KMS-11 (cell line): ENCODE measurements at regions not wholly inside any gene's neighbourhood (a gene's known extent, or its start where the extent isn't known, plus 50 kb on each side); places are given as distances from the start of the nearest gene placed in this dataset.

Experiments used
- H2AFZ ChIP-seq: fragments of 200-600 bp; sonication (generic); 2 replicates; pipeline ENCODE4 v1.6.1; 2016; ENCODE audit warnings: antibody characterized with exemption, mixed run types, low read depth
- H3K27ac ChIP-seq: fragments of 200-600 bp; sonication (generic); 2 replicates; pipeline ENCODE4 v1.6.1; 2016; ENCODE audit warnings: mild to moderate bottlenecking, mixed run types
- H3K27me3 ChIP-seq: fragments of 200-600 bp; sonication (generic); 2 replicates; pipeline ENCODE4 v1.6.1; 2017; ENCODE audit warnings: mild to moderate bottlenecking, low read depth, mixed run types, moderate library complexity; ENCODE audit not compliant: insufficient read depth
- H3K36me3 ChIP-seq: fragments of 200-600 bp; sonication (generic); 2 replicates; pipeline ENCODE4 v1.6.1; 2017; ENCODE audit warnings: mild to moderate bottlenecking, mixed run types; ENCODE audit not compliant: insufficient read depth
- H3K4me1 ChIP-seq: fragments of 200-600 bp; sonication (generic); 2 replicates; pipeline ENCODE4 v1.6.1; 2016; ENCODE audit warnings: mild to moderate bottlenecking, low read depth, mixed run types; ENCODE audit not compliant: poor library complexity, severe bottlenecking
- H3K4me2 ChIP-seq: fragments of 200-600 bp; sonication (generic); 2 replicates; pipeline ENCODE4 v1.7.0; 2016; ENCODE audit warnings: mild to moderate bottlenecking, mixed run types
- H3K4me3 ChIP-seq: fragments of 200-600 bp; sonication (generic); IDR thresholded peaks from 2 replicates; pipeline ENCODE4 v1.6.1; 2017; ENCODE audit warnings: low read depth, low read length, mixed read lengths; ENCODE audit not compliant: insufficient read depth
- H3K79me2 ChIP-seq: fragments of 200-600 bp; sonication (generic); 2 replicates; pipeline ENCODE4 v1.6.1; 2016; ENCODE audit warnings: low read depth, mixed run types; ENCODE audit not compliant: insufficient read depth
- H3K9ac ChIP-seq: fragments of 200-600 bp; sonication (generic); 2 replicates; pipeline ENCODE4 v1.6.1; 2016; ENCODE audit warnings: mild to moderate bottlenecking, mixed run types
- H4K20me1 ChIP-seq: fragments of 200-600 bp; sonication (generic); 2 replicates; pipeline ENCODE4 v1.6.1; 2016; ENCODE audit warnings: mild to moderate bottlenecking, mixed run types; ENCODE audit not compliant: insufficient read depth
- CTCF ChIP-seq: fragments of 200-600 bp; sonication (generic); conservative IDR thresholded peaks from 2 replicates; pipeline ENCODE4 v1.6.1; 2017; ENCODE audit warnings: low read depth, mild to moderate bottlenecking, antibody characterized with exemption, low read length, moderate library complexity, mixed read lengths

DNA sequence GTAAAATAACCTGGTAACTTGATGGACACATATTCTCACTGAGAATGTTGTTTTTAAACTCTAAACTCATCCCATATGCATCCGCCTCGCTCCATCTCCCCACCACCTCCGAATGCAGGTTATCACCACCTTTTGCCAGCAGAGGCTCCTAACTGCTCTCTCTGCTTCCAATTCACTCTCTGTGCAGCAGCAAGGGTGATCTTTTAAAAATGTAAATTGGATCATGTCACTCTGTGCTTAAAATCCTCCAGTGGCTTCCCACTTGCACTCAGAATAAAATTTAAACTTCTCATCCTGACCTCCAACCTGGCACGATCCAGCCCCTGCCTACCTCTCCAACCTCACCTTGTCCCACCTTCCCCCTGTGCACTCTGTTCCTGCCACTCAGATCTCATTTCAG, 317.2 kb downstream of the ZSWIM6 start:
- H3K4me2 ChIP-seq: no peak overlapping the region
- no peak overlapping the region for H3K27ac ChIP-seq
- no peak for TF ChIP-seq CTCF
- no peaks in the 10 kb centered on the region for H3K4me1 ChIP-seq
- H3K36me3 ChIP-seq: no peaks in the 10 kb centered on the region
- no peaks in the 10 kb centered on the region for H3K27me3 ChIP-seq
- H3K4me3 ChIP-seq: no peak overlapping the region
- no peak overlapping the region for H3K9ac ChIP-seq
- H2AFZ ChIP-seq: no peak overlapping the region
- H3K79me2 ChIP-seq: no peaks in the 10 kb centered on the region
- H4K20me1 ChIP-seq: no peaks in the 10 kb centered on the region

DNA sequence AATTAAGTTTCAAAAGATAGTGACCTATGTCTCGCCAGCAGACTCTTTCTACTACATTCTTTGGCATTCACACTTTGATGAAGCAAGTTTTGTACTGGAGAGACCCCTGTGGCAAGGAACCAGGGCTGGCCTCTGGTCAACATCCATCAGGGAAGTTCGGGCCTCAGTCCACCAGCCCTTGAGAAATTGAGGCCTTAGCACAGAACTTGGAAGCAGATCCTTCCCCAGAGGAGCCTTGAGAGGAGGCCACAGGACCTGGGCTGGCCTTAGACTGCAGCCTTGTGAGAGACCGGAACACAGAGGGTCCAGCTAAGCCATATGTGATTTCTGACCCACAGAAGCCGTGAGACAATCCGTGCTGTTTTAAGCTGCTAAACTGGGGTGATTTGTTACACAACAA, 317.9 kb downstream of the ZSWIM6 start:
- Histone ChIP-seq H3K9ac (no peak overlapping the region), H3K36me3 (no peaks in the 10 kb centered on the region), H2AFZ (no peak overlapping the region), H3K4me1 (no peaks in the 10 kb centered on the region), H3K27ac (no peak overlapping the region), H3K4me2 (no peak overlapping the region), H4K20me1 (no peaks in the 10 kb centered on the region), H3K4me3 (no peak overlapping the region), H3K27me3 (no peaks in the 10 kb centered on the region), H3K79me2 (no peaks in the 10 kb centered on the region)
- no peak for TF ChIP-seq CTCF

- H3K4me3 ChIP-seq: no peak overlapping the region
- H3K36me3 ChIP-seq: no peaks in the 10 kb centered on the region
- H3K4me2 ChIP-seq: no peak overlapping the region
- H3K27me3 ChIP-seq: no peaks in the 10 kb centered on the region
- no peak overlapping the region for H3K9ac ChIP-seq
- no peaks in the 10 kb centered on the region for H4K20me1 ChIP-seq
- no peak overlapping the region for H3K27ac ChIP-seq
- H2AFZ ChIP-seq: no peak overlapping the region
- no peaks in the 10 kb centered on the region for H3K4me1 ChIP-seq
- no peak for TF ChIP-seq CTCF
- H3K79me2 ChIP-seq: no peaks in the 10 kb centered on the region
Measured at GRCh38 chr5:61650661-61651060, 318.6 kb downstream of the ZSWIM6 start.

GRCh38 chr5:61651195-61651594, 319.1 kb downstream of the ZSWIM6 start:
- Histone ChIP-seq H3K9ac (no peak overlapping the region), H3K79me2 (no peaks in the 10 kb centered on the region), H3K36me3 (no peaks in the 10 kb centered on the region), H3K27ac (no peak overlapping the region), H2AFZ (no peak overlapping the region), H3K4me3 (no peak overlapping the region), H3K27me3 (no peaks in the 10 kb centered on the region), H3K4me1 (no peaks in the 10 kb centered on the region), H4K20me1 (no peaks in the 10 kb centered on the region), H3K4me2 (no peak overlapping the region)
- no peak for TF ChIP-seq CTCF

DNA sequence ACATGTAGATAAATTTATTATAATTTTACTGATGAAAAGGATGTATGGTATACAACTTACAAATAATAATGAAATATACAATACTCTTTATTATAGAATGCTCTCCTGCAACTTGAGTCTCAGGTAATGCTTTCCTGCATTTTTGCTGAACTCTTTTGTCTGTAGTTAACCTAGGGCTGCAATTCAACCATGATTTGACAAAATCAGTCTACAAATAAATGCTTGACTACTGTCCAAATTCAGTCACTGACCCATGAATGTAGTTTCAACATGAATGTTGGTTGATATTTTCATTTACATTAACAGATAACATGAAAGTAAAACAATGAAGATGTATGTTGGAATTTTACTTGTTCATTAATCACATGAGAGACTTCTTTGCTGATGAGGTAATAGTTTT, 320.9 kb downstream of the ZSWIM6 start:
- H4K20me1 ChIP-seq: no peaks in the 10 kb centered on the region
- H3K4me3 ChIP-seq: no peak overlapping the region
- no peaks in the 10 kb centered on the region for H3K27me3 ChIP-seq
- TF ChIP-seq CTCF: no peak
- H3K27ac ChIP-seq: no peak overlapping the region
- no peaks in the 10 kb centered on the region for H3K36me3 ChIP-seq
- no peaks in the 10 kb centered on the region for H3K4me1 ChIP-seq
- no peaks in the 10 kb centered on the region for H3K79me2 ChIP-seq
- H3K9ac ChIP-seq: no peak overlapping the region
- no peak overlapping the region for H2AFZ ChIP-seq
- no peak overlapping the region for H3K4me2 ChIP-seq
